ENCODE measurements at regions not wholly inside any gene's neighbourhood (a gene's known extent, or its start where the extent isn't known, plus 50 kb on each side); places are given as distances from the start of the nearest gene placed in this dataset.
"Not testable (repeated sequence)": the region's sequence is repeated elsewhere in the genome, so short reads cannot be mapped to it uniquely, and the experiment has no call there.

DNA sequence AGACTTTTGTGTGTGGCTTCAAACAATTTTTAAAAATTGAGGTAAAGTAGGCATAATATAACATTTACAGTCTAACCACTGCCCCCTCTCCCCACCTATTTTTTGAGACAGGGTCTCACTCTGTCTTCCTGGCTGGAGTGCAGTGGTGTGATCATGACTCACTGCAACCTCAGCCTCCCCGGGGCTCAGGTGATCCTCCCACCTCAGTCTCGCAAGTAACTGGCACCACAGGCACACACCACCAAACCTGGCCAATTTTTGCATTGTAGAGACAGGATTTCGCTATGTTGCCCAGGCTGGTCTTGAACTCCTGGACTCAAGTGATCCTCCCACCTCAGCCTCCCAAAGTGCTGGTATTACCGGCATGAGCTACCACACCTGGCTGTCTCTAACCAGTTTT, 161.8 kb downstream of the GOSR1 start:
- not testable (repeated sequence) for DNase-seq

DNA sequence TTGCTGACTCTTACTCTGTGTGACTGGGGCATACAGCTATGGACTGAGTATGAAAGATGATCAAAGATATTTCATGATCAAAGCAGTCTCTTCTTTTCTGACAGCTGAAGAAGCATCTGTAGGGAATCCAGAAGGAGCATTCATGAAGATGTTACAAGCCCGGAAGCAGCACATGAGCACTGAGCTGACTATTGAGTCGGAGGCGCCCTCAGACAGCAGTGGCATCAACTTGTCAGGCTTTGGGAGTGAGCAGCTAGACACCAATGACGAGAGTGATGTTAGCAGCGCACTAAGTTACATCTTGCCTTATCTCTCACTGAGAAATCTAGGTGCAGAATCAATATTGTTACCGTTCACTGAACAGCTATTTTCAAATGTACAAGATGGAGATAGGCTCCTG, 154.4 kb downstream of the GOSR1 start:
- not testable (repeated sequence) for DNase-seq

DNA sequence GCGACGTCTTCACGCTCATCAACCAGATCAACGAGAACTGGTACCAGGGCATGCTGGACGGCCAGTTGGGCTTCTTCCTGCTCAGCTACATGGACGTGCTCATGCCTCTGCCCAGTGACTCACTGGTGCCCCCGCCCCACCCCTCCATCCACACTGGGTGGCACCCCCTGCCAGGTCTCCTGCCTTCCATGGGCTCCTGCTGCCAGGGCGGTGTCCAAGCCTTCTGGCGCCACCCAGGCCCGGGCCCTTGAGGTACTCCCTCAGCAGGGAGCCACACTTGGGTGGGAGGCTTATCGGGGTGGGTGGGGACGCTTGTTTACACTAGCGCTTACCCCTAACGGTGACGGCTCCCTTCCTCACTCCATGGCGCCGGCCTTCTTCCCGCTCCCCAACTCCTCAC, 148.2 kb downstream of the GOSR1 start:
- not testable (repeated sequence) for DNase-seq

DNA sequence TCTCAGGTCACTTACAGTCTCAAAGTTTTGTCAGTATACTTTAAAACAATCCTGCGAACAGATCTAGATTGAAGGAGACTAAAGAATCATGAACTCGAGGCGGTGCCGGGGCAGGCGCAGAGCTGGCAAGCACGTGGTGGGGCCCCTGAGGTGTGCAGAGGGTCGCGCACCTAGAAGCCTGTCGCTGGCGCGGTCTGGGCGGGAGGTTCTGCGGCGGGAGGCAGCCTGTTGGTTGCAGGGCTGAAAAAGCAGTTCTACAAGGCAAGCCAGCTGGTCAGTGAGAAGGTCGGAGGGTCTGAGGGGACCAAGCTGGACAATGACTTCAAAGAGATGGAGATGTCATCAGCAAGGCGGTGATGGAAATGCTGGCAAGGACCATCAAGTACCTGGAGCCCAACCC, 147.0 kb downstream of the GOSR1 start:
- DNase-seq = not testable (repeated sequence)

DNA sequence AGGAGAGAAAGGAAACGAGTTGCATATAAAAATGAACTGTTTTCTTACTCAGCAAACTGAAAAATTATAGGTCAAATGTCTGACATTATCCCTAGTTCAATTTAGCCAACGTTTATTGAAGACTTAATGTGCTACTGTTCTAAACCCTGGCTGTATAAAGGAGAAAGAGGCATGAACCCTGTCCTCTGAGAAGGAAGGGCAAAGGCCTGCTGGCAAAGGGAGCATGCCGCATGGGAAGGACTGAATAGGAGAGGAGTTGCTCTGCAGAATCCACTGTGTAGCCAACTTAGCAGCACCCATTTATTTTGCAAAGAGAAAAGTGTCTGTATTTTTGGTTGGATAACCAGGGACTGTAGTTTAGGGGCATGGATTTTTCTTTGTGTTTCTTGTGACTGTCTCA, 132.5 kb downstream of the GOSR1 start:
- not testable (repeated sequence) for DNase-seq

DNA sequence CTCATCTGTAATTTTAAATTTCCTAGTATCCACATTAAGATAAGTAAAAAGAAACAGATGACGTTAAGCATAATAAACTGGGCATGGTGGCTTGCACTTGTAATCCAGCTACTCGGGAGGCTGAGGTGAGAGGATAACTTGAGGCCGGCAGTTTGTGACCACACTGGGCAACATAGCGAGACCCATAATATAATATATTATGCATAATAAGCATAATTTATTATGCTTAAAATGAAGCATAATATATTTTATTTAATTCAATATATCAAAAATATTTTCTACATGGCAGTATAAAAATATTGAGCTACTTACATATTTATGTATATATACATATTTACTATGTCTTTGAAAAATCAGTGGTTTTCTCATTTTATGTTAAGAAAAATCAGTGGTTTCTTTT, 128.3 kb downstream of the GOSR1 start:
- DNase-seq = no peak

DNA sequence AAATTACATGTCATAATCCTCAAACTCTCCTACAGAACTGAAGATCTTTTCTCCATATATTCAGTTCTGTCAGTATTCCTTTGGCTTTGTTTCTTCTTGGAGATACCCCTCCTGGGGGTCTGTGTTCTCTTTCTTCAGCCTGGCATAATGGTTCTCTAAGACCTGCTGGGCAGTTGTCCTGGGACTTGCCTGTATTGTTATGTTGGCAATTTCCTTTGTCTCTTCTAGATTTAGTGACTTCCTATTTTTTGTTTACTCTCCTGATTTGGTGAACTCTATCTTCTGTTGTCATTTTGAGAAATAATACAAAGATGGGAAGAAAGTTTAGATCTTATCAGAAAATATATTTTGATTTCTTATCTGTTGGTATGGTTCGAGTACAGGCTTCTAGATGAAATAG, 127.8 kb downstream of the GOSR1 start:
- no peak for DNase-seq

DNA sequence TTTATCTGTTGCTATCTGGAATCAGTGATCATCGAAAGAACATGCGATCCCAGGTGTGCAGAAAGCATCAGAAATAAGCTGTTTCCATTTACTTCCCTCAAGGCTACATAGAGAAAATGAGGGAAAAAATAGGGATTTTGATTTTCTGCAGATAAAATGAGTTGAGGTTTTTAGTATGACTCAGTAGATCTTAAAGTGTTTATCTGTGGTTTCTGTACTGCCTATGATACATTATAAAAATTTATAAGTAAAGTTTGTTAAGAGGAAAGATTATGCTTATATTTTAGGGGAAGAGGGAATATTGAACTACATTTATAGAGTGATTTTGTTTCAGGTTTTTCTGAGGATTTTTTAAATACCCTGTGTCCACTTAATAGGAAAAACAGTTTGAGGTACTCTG, 125.2 kb downstream of the GOSR1 start:
- not testable (repeated sequence) for DNase-seq

DNA sequence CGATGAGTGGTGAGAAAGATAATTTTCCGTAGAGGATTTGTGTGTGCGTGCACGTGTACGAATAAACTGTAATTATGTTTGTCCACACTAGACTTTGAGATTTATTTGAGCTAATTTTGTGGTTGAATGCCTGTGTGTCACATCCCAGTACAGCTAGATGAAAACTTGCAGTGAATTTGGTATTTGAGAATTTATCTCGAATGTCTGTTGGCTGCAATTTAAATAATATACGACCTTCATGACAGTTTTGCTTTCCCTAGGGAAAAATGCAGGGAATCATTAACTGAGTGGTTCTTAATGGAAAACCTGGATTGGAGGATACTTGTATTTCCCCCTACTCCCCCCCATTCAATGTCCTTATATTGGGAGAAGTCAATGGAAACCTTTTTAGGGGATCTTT, 124.8 kb downstream of the GOSR1 start:
- not testable (repeated sequence) for DNase-seq

DNA sequence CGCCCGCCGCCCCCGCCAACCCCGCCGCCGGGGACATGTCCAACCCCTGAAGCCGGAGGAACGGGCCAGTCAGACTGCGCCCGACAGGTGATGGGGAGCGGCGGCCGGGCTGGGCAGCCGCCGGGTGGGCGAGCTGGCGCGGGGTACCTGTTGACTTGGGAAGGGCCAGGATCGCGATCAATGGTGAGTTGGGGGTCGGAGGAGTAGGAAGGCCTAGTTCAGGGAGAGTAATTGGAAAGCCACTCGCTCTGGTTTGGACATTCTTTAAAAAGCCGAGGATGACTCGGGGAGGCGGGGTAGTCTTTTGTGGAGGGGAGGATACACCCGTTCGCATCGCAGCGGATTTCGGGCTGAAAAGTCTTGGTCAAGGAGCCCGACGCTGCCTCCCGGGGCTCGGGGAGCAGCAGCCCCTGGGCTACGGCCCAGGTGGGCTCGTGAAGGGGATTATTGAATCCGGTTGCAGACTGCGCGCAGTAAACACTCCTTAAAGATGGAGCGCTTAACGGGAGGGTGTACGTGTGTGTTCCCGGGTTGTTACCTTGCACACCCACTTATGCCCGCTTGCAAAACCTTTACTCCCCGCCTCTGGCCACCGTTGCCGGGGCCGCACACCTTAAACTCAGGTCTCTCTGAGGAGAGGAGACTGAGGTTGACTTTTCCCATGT, 123.8 kb downstream of the GOSR1 start:
- peak; percentile 2 for DNase-seq

DNA sequence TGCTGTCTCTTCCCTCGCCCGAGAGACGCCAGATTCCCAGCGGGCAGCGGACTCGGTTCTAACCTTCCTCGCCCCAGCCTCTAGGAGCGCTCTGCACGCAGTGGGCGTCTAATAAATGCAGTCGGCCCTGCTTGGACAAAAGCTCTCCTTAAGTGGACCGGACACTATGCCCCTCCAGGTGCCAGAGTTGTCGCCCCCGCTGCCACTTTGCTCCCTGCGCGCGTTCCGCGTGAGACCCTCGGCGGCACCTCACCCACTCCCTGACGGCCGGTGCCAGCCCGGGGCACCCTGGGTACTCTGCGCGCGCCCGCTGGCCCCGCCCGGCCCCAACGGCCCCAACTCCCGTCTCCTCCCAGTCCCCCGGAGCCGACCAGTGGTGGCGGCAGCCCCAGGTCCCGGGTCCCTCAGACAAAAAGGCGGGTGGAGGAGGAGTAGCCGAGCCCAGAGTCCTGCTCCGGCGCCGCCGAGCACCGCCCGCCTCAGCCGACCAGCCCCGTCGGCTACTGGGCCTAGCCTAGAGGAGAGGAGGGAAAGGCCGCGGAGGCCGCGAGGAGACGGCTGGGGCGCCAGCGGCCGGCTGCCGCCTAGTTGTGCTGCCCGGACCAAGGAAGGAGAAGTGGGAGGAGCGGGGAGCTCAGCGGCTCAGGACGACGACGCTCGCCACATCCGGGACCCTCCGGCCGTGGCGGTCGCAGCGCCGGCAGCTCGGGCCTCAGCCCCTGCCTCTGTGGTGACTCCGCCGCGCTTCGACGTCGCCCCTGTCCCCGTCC, 123.0 kb downstream of the GOSR1 start:
- DNase-seq = peak; percentile 44

DNA sequence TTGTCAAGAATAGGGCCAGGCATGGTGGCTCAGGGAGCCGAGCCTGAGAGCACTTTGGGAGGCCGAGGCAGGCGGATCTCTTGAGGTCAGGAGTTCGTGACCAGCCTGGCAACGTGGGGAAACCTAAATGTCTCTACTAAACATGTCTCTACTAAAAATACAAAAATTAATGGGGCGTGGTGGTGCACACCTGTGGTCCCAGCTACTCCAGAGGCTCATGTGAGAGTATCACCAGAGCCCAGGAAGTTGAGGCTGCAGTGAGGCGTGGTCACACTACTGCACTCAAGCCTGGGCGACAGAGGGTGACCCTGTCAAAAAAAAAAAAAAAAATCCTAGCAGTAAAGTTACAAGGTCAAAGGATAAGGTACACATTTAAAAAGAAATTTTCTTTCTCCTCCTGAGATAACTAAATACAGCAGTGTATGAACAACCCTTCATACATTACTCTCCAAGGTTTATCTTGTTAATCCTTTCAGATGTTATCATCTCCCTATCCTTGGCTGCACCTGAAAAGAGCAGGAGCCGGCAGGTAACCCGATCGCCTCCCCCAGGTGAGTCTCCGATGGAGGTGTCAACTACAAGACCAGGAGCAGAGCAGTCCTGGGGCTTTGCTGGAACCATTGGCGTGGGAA, 122.3 kb downstream of the GOSR1 start:
- DNase-seq = no peak

DNA sequence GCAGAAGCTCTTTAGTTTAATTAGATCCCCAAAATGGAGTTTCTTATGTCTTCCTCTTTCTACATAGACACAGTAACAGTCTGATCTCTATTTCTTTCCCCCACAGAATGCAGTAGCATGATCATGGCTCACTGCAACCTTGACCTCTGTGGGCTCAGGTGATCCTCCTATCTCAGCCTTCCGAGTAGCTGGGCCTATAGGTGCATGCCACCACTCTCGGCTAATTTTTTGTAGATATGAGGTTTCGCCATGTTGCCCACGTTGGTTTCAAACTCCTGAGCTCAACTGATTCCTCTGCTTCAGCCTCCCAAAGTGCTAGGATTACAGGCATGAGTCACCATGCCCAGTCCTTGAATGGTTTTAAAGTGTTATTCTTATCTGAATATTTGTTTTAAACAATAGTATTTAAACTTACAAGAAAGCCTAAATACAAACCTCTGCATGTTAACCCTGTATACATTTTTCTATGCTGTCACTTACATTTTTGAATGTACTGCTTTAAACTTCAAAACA, 120.6 kb downstream of the GOSR1 start:
- DNase-seq = no peak

DNA sequence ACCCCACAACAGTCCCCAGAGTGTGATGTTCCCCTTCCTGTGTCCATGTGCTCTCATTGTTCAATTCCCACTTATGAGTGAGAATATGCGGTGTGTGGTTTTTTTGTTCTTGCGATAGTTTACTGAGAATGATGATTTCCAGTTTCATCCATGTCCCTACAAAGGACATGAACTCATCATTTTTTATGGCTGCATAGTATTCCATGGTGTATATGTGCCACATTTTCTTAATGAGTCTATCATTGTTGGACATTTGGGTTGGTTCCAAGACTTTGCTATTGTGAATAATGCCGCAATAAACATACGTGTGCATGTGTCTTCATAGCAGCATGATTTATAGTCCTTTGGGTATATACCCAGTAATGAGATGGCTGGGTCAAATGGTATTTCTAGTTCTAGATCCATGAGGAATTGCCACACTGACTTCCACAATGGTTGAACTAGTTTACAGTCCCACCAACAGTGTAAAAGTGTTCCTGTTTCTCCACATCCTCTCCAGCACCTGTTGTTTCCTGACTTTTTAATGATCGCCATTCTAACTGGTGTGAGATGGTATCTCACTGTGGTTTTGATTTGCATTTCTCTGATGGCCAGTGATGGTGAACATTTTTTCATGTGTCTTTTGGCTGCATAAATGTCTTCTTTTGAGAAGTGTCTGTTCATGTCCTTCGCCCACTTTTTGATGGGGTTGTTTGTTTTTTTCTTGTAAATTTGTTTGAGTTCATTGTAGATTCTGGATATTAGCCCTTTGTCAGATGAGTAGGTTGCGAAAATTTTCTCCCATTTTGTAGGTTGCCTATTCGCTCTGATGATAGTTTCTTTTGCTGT, 120.0 kb downstream of the GOSR1 start:
- not testable (repeated sequence) for DNase-seq

DNA sequence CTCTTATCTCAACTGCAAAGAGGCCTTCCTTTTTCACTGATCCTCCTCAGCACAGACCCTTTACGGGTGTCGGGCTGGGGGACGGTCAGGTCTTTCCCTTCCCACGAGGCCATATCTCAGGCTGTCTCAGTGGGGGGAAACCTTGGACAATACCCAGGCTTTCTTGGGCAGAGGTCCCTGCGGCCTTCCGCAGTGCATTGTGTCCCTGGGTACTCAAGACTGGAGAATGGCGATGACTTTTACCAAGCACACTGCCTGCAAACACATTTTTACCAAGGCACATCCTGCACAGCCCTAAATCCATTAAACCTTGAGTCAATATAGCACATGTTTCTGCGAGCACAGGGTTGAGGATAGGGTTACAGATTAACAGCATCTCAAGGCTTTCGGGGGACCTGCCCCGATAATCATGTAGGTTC, 117.8 kb downstream of the GOSR1 start:
- not testable (repeated sequence) for DNase-seq

DNA sequence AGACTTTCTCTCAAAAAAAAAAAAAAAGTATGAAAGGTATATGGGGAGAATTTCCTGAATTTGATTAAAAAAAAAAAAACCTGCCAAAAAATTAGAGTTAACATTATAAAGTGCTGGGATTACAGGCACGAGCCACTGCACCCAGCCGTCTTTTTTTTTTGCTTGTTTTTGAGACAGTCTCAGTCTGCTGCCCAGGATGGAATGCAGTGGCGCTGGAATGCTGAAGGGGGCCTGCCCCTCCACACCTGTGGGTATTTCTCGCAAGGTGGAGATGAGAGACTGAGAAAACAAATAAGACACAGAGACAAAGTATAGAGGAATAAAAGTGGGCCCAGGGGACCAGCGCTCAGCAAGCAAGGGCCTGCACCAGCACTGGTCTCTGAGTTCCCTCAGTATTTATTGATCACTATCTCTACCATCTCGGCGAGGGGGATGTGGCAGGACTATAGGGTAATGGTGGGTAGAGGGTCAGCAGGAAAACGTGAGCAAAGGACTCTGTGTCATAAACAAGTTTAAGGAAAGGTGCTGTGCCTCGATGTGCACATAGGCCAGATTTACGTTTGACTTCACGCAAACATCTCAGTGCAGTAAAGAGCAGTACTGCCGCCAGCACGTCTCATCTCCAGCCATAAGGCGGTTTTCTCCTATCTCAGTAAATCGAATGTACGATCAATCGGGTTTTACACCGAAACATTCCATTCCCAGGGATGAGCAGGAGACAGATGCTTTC, 117.2 kb downstream of the GOSR1 start:
- DNase-seq = no peak

DNA sequence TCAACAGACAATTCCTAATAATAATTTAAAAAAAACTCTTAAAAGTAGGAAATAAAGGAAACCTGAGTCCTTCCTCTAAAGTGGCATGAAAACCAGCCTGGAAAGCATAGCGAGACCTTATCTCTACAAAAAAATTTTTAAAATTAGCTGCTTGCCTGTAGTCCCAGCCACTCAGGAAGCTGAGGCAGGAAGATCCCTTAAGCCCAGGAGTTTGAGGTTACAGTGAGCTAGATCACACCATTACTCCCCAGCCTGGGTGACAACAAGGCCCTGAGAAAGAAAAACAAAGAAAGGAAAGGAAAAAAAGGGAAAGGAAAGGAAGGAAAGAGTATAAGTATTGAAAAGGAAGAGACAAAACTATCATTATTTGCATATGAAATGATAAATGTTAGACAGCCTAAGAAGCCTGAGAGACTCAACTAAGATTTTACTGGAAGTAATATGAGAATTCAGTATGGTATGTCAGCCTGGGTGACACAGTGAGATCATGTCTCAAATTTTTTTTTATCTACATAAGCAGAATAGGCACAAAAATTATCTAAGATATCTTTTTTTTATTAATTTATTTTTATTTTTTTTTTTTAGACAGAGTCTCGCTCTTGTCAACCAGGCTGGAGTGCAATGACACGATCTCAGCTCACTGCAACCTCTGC, 113.0 kb downstream of the GOSR1 start:
- no peak for DNase-seq

DNA sequence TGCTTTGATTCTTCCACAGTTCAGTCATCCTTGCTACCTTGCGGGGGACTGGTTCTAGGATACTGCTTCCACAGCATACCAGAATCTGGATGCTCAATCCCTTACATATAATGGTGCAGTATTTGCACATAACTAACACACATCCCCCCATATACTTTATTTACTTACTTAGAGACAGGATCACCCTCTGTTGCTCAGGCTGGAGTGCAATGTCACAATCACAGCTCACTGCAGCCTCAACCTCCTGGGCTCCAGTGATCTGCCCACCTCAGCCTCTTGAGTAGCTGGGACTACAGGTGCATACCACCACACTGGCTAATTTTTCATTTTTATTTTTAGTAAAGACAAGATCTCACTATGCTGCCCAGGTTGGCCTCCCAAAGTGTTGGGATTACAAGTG, 112.2 kb downstream of the GOSR1 start:
- no peak for DNase-seq

DNA sequence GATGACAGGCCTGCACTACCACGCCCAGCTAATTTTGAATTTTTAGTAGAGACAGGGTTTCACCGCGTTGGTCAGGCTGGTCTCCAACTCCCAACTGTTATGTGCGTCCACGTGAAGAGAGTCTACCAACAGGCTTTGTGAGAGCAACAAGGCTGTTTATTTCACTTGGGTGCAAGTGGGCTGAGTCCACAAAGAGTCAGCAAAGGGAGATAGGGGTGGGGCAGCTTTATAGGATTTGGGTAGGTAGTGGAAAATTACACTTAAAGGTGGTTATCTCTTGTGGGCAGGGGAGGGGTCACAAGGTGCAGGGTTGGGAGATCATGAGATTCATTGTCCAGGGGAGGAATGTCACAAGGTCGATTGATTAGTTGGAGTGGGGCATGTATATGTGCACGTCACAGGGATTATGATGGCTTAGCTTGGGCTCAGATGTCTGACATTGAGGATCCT, 111.6 kb downstream of the GOSR1 start:
- no peak for DNase-seq

DNA sequence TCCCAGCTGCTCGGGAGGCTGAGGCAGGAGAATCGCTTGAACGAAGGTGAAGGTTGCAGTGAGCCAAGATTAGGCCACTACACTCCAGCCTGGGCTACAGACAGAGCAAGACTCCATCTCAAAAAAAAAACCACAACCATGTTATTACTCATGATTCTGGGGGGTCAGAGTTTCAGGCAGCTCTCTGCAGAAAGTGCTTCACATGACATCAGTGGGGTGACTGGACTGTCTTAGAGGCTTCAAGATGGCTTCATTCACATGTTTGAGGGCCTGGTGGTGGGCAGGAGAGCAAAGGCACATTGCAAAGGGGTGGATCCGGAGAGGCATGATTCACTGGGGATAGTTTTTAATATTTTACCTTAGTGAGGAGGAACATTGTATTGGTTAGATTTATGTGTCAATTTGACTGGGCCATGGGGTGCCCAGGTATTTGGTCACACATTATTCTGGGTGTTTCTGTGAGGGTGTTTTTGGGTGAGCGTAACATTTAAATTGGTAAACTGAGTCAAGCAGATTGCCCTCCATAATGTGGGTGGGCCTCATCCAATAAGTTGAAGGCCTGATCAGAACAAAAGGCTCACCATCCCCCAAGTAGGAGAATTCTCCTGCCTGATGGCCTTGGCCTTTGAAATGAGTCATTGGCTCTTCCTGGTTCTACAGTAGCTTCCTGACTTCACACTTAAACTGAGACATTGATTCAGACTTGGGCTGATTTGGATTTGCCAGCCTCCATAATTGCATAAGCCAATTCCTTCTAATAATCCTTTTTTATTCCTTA, 109.8 kb downstream of the GOSR1 start:
- no peak for DNase-seq

DNA sequence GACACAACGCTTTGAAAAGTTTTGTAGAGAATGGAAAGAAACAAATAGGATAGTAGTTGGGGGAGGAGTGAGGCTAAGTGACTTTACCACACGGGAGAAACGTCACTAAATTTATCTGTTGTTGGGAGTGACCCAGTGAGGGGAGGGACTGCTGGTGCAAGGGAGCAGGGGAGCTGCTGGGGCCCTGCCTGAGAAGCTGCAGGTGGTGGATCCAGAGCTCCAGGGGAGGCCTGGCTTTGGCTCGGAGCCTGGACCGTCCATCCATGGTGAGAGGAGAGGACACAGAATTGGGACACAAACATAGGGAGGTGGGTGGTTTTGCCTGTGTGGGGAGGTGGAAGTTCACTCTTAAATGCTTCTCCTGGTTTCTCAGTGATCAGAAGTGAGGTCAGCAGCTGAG, 107.6 kb downstream of the GOSR1 start:
- DNase-seq = no peak
